ENCODE measurements at regions not wholly inside any gene's neighbourhood (a gene's known extent, or its start where the extent isn't known, plus 50 kb on each side); places are given as distances from the start of the nearest gene placed in this dataset.

DNA sequence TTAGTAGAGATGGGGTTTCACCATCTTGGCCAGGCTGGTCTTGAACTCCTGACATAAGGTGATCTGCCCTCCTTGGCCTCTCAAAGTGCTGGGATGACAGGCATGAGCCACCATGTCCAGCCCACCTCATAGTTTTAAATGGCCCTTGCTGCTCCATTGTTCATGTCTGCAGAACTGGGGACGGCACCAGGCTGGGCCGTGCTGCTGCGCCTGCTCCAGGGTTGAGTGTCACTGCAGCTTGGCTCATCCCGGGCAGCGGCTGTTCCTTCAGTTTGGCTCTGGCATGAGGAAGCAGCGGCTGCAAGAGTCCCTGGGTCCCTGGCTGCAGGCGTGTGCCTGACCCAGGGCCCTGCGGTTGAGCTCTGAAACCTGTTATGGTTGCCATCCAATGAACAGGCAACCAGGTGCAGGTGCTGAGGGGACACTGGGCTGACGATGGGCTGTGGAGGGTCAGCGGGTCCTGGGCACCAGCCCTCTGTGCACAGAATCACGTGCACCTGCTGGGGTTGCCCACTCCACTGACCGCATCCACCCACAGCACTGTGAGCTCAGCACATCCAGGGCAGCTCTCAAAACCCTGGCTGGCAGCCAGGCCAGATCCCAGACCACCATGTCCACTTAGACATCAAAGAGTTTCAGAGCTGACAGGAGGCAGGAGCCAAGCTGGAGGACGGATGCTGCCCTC lies 70.2 kb upstream of the PPP2R2D start:
- TF ChIP-seq CTCF (conservative IDR thresholded peaks at IDR 0.05; ENCODE audit: low read depth, low read length) = no peak
- H3K4me3 ChIP-seq (ENCODE audit: low read depth, low read length) = no peak overlapping the region
- no peak for DNase-seq (ENCODE audit: low read depth)

DNA sequence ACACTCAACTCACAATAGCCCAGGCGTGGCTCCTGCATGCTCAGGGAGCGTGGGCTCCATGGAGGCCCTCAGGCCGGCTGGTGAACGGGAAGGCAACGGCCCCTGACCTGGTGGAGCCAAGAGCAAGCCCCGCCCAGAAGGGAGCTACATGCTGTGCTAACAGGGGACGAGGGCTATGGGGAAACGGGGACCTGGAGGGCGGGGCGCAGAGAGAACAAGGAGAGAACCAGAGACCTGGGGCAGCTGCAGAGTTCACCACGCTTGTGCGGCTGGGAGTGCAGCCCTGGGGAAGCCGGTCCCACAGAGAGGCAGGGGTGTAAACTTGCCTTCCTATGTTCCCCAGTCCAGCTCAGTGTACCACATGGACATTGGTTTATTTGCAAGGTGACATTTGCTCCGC lies 69.2 kb upstream of the PPP2R2D start:
- DNase-seq (ENCODE audit: low read depth) = no peak
- no peak for TF ChIP-seq CTCF (conservative IDR thresholded peaks at IDR 0.05; ENCODE audit: low read depth, low read length)
- no peak overlapping the region for H3K4me3 ChIP-seq (ENCODE audit: low read depth, low read length)

DNA sequence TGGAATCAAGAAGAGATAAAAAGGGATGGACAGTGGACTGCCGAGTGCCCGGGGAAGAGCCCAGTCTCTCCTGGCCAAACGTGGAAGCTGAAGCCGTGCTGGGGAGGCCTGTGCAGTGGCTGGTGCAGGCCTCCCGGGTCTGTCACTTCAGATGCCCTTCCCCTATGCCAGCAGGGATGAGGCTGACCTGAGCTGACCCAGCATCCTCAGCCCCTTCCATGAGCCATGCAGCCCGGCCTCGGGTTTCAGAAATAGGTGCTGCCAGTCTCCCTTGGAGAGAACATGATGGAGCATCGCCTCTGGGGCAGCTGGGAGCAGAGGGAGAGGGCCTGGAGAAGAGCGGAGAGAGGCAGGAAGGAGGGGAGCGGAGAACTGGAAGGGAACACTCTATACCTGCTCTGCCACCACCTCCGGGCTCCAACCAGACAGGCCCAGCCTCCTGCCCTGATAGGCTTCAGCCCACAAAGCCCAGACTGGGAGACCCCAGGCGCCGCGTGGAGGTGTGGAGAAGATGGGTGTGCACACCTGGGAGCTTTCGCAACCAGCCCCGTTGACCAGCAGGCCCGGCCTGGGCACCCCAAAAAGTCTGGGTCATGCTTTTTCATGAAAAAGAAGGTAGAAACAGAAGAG lies 68.6 kb upstream of the PPP2R2D start:
- no peak for TF ChIP-seq CTCF (conservative IDR thresholded peaks at IDR 0.05; ENCODE audit: low read depth, low read length)

DNA sequence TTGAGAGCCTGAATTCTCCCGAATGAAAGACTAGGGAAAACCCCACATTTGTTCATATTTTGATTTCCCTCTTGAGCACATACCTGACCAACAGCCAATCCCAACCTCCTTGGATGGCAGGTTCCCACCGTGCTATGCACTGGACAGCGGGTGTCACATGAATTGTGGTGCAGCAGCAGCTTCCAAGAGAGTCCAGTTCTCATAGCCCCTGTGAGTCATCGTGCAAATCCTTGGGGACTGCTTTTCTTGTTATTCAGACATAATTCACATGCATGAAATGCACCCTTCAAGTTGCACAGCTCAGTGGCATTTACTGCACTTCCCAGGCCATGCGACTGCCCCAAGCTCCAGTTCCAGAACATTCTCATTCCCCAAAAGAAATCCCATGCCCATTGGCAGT lies 67.8 kb upstream of the PPP2R2D start:
- no peak for TF ChIP-seq CTCF (conservative IDR thresholded peaks at IDR 0.05; ENCODE audit: low read depth, low read length)
- H3K4me3 ChIP-seq (ENCODE audit: low read depth, low read length) = no peak overlapping the region
- DNase-seq (ENCODE audit: low read depth) = no peak

More for the DNA sequence above, 68.6 kb upstream of the PPP2R2D start:
- H3K4me3 ChIP-seq (ENCODE audit: low read depth, low read length) = no peak overlapping the region
- DNase-seq (ENCODE audit: low read depth) = no peak

GRCh38 chr10:131833446-131834080 lies 67.2 kb upstream of the PPP2R2D start:
- no peak for TF ChIP-seq CTCF (conservative IDR thresholded peaks at IDR 0.05; ENCODE audit: low read depth, low read length)
- no peak for DNase-seq (ENCODE audit: low read depth)
- H3K4me3 ChIP-seq (ENCODE audit: low read depth, low read length) = no peak overlapping the region

DNA sequence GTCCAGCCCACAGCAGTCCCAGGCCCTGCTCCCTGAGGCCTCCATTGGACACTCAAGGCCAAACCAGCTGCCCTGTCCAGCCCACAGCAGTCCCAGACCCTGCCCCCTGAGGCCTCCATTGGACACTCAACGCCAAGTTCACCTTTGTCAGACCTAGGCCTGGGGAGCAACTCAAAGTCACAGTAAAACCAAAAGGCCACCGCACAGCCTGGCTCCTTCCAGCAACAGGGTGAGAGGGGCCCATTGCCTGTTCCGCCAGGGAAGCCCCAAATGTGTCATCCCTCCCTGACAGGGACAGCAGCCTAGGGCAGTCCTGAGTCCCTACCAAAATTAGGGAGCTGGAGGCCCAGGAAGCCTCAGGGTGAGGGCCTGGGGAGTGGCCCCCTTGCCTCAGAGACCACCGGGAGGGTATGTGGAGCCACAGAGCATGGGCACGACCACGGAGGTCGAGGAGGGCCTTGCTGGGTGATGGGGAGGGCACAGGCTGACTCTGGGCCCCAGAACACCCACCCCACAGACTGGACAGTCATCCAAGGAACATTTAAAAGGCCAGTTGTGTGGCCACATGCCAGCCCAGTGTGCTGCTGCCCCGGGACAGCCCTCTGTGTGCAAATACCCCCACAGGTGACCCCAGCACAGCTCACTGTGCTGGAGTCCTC lies 66.5 kb upstream of the PPP2R2D start:
- DNase-seq (ENCODE audit: low read depth) = no peak
- no peak overlapping the region for H3K4me3 ChIP-seq (ENCODE audit: low read depth, low read length)
- no peak for TF ChIP-seq CTCF (conservative IDR thresholded peaks at IDR 0.05; ENCODE audit: low read depth, low read length)

All from epithelial cell of proximal tubule (primary cell).